ENCODE measurements at regions not wholly inside any gene's neighbourhood (a gene's known extent, or its start where the extent isn't known, plus 50 kb on each side); places are given as distances from the start of the nearest gene placed in this dataset.

DNA sequence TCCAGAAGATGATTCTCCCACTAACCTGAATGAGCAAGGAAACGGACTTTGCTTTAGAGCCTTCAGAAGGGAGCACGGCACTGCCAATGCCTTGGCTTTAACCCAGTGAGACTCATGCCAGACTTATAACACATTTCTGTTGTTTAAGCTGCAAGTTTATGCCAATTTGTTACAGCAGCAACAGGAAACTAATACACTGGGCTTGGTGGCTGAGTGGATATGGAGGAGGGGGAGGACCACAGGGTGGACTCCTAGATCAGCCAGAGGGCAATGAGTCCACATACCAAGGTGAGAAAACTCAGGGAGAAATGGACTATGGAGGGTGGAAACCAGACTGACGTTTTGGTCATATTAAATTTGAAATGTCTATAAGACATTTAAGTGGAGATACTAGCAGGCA is 156.2 kb upstream of the KCNJ6 start:
- WGBS: 63% methylated on average over 3 of the region's 3 CpGs
- Histone ChIP-seq H3K27ac (ENCODE audit: low read depth in 1 of 2, low read length in 2 of 2) (no peak overlapping the region), H3K9ac (ENCODE audit: low read depth in 1 of 2, low read length in 2 of 2) (no peak overlapping the region), H3K4me3 (ENCODE audit: low read depth in 1 of 3, low read length in 3 of 3) (no peak overlapping the region), H3K4me1 (ENCODE audit: control insufficient read depth in 4 of 4, insufficient read depth in 4 of 4, low read length in 3 of 4) (no peaks in the 10 kb centered on the region), H3K9me3 (ENCODE audit: control insufficient read depth in 4 of 4, low read length in 3 of 4) (peaks cover 0 to 4% (median 0%) of the 10 kb centered on the region in 4 donors), H3K27me3 (ENCODE audit: control insufficient read depth in 4 of 4, insufficient read depth in 4 of 4, low read length in 3 of 4) (peaks cover 0 to 8% (median 0%) of the 10 kb centered on the region in 4 donors), H3K36me3 (ENCODE audit: control insufficient read depth in 4 of 4, insufficient read depth in 3 of 4, low read depth in 1 of 4, low read length in 3 of 4) (no peaks in the 10 kb centered on the region)
- TF ChIP-seq, protein P1, sequence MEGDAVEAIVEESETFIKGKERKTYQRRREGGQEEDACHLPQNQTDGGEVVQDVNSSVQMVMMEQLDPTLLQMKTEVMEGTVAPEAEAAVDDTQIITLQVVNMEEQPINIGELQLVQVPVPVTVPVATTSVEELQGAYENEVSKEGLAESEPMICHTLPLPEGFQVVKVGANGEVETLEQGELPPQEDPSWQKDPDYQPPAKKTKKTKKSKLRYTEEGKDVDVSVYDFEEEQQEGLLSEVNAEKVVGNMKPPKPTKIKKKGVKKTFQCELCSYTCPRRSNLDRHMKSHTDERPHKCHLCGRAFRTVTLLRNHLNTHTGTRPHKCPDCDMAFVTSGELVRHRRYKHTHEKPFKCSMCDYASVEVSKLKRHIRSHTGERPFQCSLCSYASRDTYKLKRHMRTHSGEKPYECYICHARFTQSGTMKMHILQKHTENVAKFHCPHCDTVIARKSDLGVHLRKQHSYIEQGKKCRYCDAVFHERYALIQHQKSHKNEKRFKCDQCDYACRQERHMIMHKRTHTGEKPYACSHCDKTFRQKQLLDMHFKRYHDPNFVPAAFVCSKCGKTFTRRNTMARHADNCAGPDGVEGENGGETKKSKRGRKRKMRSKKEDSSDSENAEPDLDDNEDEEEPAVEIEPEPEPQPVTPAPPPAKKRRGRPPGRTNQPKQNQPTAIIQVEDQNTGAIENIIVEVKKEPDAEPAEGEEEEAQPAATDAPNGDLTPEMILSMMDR (IDR thresholded peaks at IDR 0.05; ENCODE audit: low read depth, low read length, missing input control): no peak
- TF ChIP-seq SP1 (IDR thresholded peaks at IDR 0.05) (no peak), EGR1 (IDR thresholded peaks at IDR 0.05; ENCODE audit: low read depth in 2 of 2) (no peak), HNF4A (conservative IDR thresholded peaks at IDR 0.05) (no peak)
- TF ChIP-seq, protein P2, sequence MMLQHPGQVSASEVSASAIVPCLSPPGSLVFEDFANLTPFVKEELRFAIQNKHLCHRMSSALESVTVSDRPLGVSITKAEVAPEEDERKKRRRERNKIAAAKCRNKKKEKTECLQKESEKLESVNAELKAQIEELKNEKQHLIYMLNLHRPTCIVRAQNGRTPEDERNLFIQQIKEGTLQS (IDR thresholded peaks at IDR 0.05): no peak
- no peak for DNase-seq (ENCODE audit: low spot score)

DNA sequence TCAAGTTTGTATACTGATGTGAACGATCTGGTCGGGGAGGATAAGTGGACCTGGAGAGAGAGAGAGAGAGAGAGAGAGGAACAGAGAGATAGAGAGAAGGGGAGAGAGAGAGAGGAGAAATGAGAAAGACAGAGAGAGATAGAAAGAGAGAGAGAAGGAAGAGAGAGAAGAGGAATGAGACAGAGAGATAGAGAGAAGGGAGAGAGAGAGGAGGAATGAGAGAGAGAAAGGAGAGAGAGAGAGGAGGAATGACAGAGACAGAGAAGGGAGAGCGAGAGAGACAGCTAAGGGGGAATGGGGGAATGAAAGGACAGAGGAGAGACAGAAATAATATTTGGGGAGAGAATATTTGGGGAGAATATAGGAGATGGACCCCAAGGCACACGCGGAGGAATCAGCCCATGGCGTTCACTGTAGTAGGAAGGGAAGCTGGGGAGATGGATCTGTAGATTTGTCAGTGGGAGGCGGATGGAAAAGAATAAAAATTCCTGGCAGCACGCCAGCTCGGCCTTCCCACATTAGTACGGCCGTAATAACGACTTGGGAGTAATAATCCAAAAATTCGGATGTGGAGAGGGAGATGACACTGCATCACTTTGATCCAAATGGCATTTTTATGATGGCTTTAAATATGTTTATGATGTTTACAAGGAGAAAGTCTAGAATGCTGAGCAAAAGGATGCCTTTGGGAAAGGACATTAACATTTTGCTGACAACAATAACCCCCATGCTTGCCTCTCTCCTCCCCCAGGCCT is 159.8 kb upstream of the KCNJ6 start:
- H3K4me3 ChIP-seq (ENCODE audit: low read depth in 1 of 3, low read length in 3 of 3): no peak overlapping the region
- no peaks in the 10 kb centered on the region for H3K4me1 ChIP-seq (ENCODE audit: control insufficient read depth in 4 of 4, insufficient read depth in 4 of 4, low read length in 3 of 4)
- H3K27me3 ChIP-seq (ENCODE audit: control insufficient read depth in 4 of 4, insufficient read depth in 4 of 4, low read length in 3 of 4): no peaks in the 10 kb centered on the region
- H3K9ac ChIP-seq (ENCODE audit: low read depth in 1 of 2, low read length in 2 of 2): no peak overlapping the region
- 78% methylated on average over 13 of the region's 13 CpGs for WGBS
- TF ChIP-seq, protein P2 (IDR thresholded peaks at IDR 0.05): no peak
- no peak for TF ChIP-seq SP1 (IDR thresholded peaks at IDR 0.05)
- no peak for TF ChIP-seq NR2F2 (IDR thresholded peaks at IDR 0.05)
- TF ChIP-seq JUND (IDR thresholded peaks at IDR 0.05): no peak
- no peak overlapping the region for H3K27ac ChIP-seq (ENCODE audit: low read depth in 1 of 2, low read length in 2 of 2)
- peaks cover 0 to 4% (median 0%) of the 10 kb centered on the region in 4 donors for H3K9me3 ChIP-seq (ENCODE audit: control insufficient read depth in 4 of 4, low read length in 3 of 4)
- no peak for DNase-seq (ENCODE audit: low spot score)
- no peaks in the 10 kb centered on the region for H3K36me3 ChIP-seq (ENCODE audit: control insufficient read depth in 4 of 4, insufficient read depth in 3 of 4, low read depth in 1 of 4, low read length in 3 of 4)

DNA sequence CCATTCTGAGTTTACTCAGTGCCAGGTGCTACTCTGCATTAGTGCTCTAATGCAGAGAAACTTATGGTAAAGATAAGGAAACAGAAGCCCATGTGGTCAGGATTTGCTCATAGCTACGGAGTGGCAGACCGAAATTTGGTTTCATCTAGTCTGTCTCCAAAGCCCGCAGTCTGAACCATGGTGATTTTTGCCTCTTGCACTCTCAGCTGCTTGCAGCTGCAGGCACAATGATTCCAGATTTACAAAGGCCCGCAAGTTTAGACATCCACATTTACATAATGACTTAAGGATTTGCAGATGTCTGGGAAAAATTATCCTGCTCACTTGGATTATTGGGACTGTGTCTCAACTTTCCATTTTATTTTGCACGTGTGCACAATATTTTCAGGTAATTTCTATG is 161.3 kb upstream of the KCNJ6 start:
- no peaks in the 10 kb centered on the region for H3K36me3 ChIP-seq (ENCODE audit: control insufficient read depth in 4 of 4, insufficient read depth in 3 of 4, low read depth in 1 of 4, low read length in 3 of 4)
- DNase-seq (ENCODE audit: low spot score): no peak
- H3K9me3 ChIP-seq (ENCODE audit: control insufficient read depth in 4 of 4, low read length in 3 of 4): peaks cover 0 to 2% (median 0%) of the 10 kb centered on the region in 4 donors
- H3K9ac ChIP-seq (ENCODE audit: low read depth in 1 of 2, low read length in 2 of 2): no peak overlapping the region
- 89% methylated on average over 5 of the region's 5 CpGs for WGBS
- no peak overlapping the region for H3K27ac ChIP-seq (ENCODE audit: low read depth in 1 of 2, low read length in 2 of 2)
- H3K27me3 ChIP-seq (ENCODE audit: control insufficient read depth in 4 of 4, insufficient read depth in 4 of 4, low read length in 3 of 4): no peaks in the 10 kb centered on the region
- no peaks in the 10 kb centered on the region for H3K4me1 ChIP-seq (ENCODE audit: control insufficient read depth in 4 of 4, insufficient read depth in 4 of 4, low read length in 3 of 4)
- H3K4me3 ChIP-seq (ENCODE audit: low read depth in 1 of 3, low read length in 3 of 3): no peak overlapping the region
- TF ChIP-seq JUND (IDR thresholded peaks at IDR 0.05): no peak
- TF ChIP-seq, protein P3, sequence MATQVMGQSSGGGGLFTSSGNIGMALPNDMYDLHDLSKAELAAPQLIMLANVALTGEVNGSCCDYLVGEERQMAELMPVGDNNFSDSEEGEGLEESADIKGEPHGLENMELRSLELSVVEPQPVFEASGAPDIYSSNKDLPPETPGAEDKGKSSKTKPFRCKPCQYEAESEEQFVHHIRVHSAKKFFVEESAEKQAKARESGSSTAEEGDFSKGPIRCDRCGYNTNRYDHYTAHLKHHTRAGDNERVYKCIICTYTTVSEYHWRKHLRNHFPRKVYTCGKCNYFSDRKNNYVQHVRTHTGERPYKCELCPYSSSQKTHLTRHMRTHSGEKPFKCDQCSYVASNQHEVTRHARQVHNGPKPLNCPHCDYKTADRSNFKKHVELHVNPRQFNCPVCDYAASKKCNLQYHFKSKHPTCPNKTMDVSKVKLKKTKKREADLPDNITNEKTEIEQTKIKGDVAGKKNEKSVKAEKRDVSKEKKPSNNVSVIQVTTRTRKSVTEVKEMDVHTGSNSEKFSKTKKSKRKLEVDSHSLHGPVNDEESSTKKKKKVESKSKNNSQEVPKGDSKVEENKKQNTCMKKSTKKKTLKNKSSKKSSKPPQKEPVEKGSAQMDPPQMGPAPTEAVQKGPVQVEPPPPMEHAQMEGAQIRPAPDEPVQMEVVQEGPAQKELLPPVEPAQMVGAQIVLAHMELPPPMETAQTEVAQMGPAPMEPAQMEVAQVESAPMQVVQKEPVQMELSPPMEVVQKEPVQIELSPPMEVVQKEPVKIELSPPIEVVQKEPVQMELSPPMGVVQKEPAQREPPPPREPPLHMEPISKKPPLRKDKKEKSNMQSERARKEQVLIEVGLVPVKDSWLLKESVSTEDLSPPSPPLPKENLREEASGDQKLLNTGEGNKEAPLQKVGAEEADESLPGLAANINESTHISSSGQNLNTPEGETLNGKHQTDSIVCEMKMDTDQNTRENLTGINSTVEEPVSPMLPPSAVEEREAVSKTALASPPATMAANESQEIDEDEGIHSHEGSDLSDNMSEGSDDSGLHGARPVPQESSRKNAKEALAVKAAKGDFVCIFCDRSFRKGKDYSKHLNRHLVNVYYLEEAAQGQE (IDR thresholded peaks at IDR 0.05): no peak
- TF ChIP-seq GABPA (IDR thresholded peaks at IDR 0.05 in 1 of 2, conservative IDR thresholded peaks at IDR 0.05 in 1 of 2): no peak
- no peak for TF ChIP-seq RXRA (IDR thresholded peaks at IDR 0.05)
- TF ChIP-seq, protein P1 (IDR thresholded peaks at IDR 0.05; ENCODE audit: low read depth, low read length, missing input control): no peak
- no peak for TF ChIP-seq FOXA1 (IDR thresholded peaks at IDR 0.05)
- TF ChIP-seq, protein P4, sequence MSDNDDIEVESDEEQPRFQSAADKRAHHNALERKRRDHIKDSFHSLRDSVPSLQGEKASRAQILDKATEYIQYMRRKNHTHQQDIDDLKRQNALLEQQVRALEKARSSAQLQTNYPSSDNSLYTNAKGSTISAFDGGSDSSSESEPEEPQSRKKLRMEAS (IDR thresholded peaks at IDR 0.05): no peak
- TF ChIP-seq, protein P2 (IDR thresholded peaks at IDR 0.05): no peak
- TF ChIP-seq TAF1 (conservative IDR thresholded peaks at IDR 0.05): no peak
- no peak for TF ChIP-seq RAD21 (IDR thresholded peaks at IDR 0.05)
- no peak for TF ChIP-seq HNF4G (IDR thresholded peaks at IDR 0.05)
- no peak for TF ChIP-seq FOXA2 (IDR thresholded peaks at IDR 0.05)
- no peak for TF ChIP-seq EGR1 (IDR thresholded peaks at IDR 0.05; ENCODE audit: low read depth in 2 of 2)
- no peak for TF ChIP-seq NR2F2 (IDR thresholded peaks at IDR 0.05)
- TF ChIP-seq SP1 (IDR thresholded peaks at IDR 0.05): no peak
- no peak for TF ChIP-seq HNF4A (conservative IDR thresholded peaks at IDR 0.05)
- no peak for TF ChIP-seq YY1 (IDR thresholded peaks at IDR 0.05)
